ACC112 (cell line): ENCODE measurements at regions not wholly inside any gene's neighbourhood (a gene's known extent, or its start where the extent isn't known, plus 50 kb on each side); places are given as distances from the start of the nearest gene placed in this dataset.
"Not testable (repeated sequence)": the region's sequence is repeated elsewhere in the genome, so short reads cannot be mapped to it uniquely, and the experiment has no call there.

Experiments used
- H2AFZ ChIP-seq: fragments of 200-600 bp; sonication (generic); one replicate; pipeline ENCODE4 v1.6.0; 2017; ENCODE audit warnings: antibody characterized with exemption, low read length; ENCODE audit not compliant: unreplicated experiment
- H3K27ac ChIP-seq: fragments of 200-600 bp; sonication (generic); 2 replicates; pipeline ENCODE4 v1.5.1; 2014; ENCODE audit warnings: low read depth, mild to moderate bottlenecking, antibody characterized with exemption, low read length, moderate library complexity
- H3K27me3 ChIP-seq: fragments of 200-600 bp; sonication (generic); 2 replicates; pipeline ENCODE4 v1.6.1; 2014; ENCODE audit warnings: mild to moderate bottlenecking, antibody characterized with exemption, low read length, moderate library complexity, mixed read lengths; ENCODE audit not compliant: insufficient read depth
- H3K36me3 ChIP-seq: fragments of 200-600 bp; sonication (generic); 2 replicates; pipeline ENCODE4 v1.6.1; 2016; ENCODE audit warnings: mild to moderate bottlenecking, antibody characterized with exemption, low read length, moderate library complexity, mixed read lengths; ENCODE audit not compliant: insufficient read depth
- H3K4me1 ChIP-seq: fragments of 200-600 bp; sonication (generic); one replicate; pipeline ENCODE4 v1.6.1; 2016; ENCODE audit warnings: low read length, mixed read lengths; ENCODE audit not compliant: insufficient read depth, unreplicated experiment, control insufficient read depth
- H3K4me3 ChIP-seq: fragments of 200-600 bp; sonication (generic); 2 replicates; pipeline ENCODE4 v1.5.1; 2014; ENCODE audit warnings: mild to moderate bottlenecking, low read depth, low read length
- H3K79me2 ChIP-seq: fragments of 200-600 bp; sonication (generic); one replicate; pipeline ENCODE4 v1.6.0; 2016; ENCODE audit warnings: low read length; ENCODE audit not compliant: control insufficient read depth, unreplicated experiment, insufficient read depth

GRCh38 chrX:104513162-104513561 lies 52.8 kb upstream of the IL1RAPL2 start:
- H3K27ac ChIP-seq, result no peak overlapping the region
- no peak overlapping the region for H2AFZ ChIP-seq
- no peaks in the 10 kb centered on the region for H3K27me3 ChIP-seq
- H3K36me3 ChIP-seq, result no peaks in the 10 kb centered on the region
- H3K4me3 ChIP-seq, result no peak overlapping the region
- H3K4me1 ChIP-seq, result no peaks in the 10 kb centered on the region
- H3K79me2 ChIP-seq, result no peaks in the 10 kb centered on the region

GRCh38 chrX:104510801-104511200 lies 55.2 kb upstream of the IL1RAPL2 start:
- Histone ChIP-seq H3K4me1 (no peaks in the 10 kb centered on the region), H3K36me3 (no peaks in the 10 kb centered on the region), H3K27me3 (no peaks in the 10 kb centered on the region), H3K79me2 (no peaks in the 10 kb centered on the region), H3K4me3 (no peak overlapping the region), H3K27ac (no peak overlapping the region), H2AFZ (no peak overlapping the region)

GRCh38 chrX:104502460-104502859 lies 63.5 kb upstream of the IL1RAPL2 start:
- Histone ChIP-seq H3K36me3 (no peaks in the 10 kb centered on the region), H3K27me3 (no peaks in the 10 kb centered on the region), H3K4me1 (no peaks in the 10 kb centered on the region), H2AFZ (no peak overlapping the region), H3K4me3 (no peak overlapping the region), H3K79me2 (no peaks in the 10 kb centered on the region), H3K27ac (no peak overlapping the region)

- Histone ChIP-seq H3K4me3 (no peak overlapping the region), H3K27me3 (no peaks in the 10 kb centered on the region), H2AFZ (no peak overlapping the region), H3K79me2 (no peaks in the 10 kb centered on the region), H3K36me3 (no peaks in the 10 kb centered on the region), H3K4me1 (no peaks in the 10 kb centered on the region), H3K27ac (no peak overlapping the region)
Measured at GRCh38 chrX:104488811-104489210, 77.2 kb upstream of the IL1RAPL2 start.

GRCh38 chrX:104486691-104487090 lies 79.3 kb upstream of the IL1RAPL2 start:
- Histone ChIP-seq H3K27ac (no peak overlapping the region), H3K36me3 (no peaks in the 10 kb centered on the region), H3K79me2 (no peaks in the 10 kb centered on the region), H3K27me3 (no peaks in the 10 kb centered on the region), H2AFZ (no peak overlapping the region), H3K4me3 (no peak overlapping the region), H3K4me1 (no peaks in the 10 kb centered on the region)

GRCh38 chrX:104482757-104483156 lies 83.2 kb upstream of the IL1RAPL2 start:
- H3K27me3 ChIP-seq, result no peaks in the 10 kb centered on the region
- H3K36me3 ChIP-seq, result no peaks in the 10 kb centered on the region
- no peak overlapping the region for H2AFZ ChIP-seq
- H3K79me2 ChIP-seq, result no peaks in the 10 kb centered on the region
- H3K4me3 ChIP-seq, result no peak overlapping the region
- H3K27ac ChIP-seq, result no peak overlapping the region
- no peaks in the 10 kb centered on the region for H3K4me1 ChIP-seq

- H2AFZ ChIP-seq, result no peak overlapping the region
- no peak overlapping the region for H3K4me3 ChIP-seq
- no peaks in the 10 kb centered on the region for H3K36me3 ChIP-seq
- no peaks in the 10 kb centered on the region for H3K4me1 ChIP-seq
- no peaks in the 10 kb centered on the region for H3K27me3 ChIP-seq
- H3K79me2 ChIP-seq, result no peaks in the 10 kb centered on the region
- H3K27ac ChIP-seq, result no peak overlapping the region
Measured at GRCh38 chrX:104469771-104470170, 96.2 kb upstream of the IL1RAPL2 start.

GRCh38 chrX:104459796-104460195 lies 106.2 kb upstream of the IL1RAPL2 start:
- Histone ChIP-seq H2AFZ (no peak overlapping the region), H3K4me1 (no peaks in the 10 kb centered on the region), H3K27ac (no peak overlapping the region), H3K36me3 (no peaks in the 10 kb centered on the region), H3K27me3 (no peaks in the 10 kb centered on the region), H3K79me2 (no peaks in the 10 kb centered on the region), H3K4me3 (no peak overlapping the region)

GRCh38 chrX:104457130-104457529 lies 108.9 kb upstream of the IL1RAPL2 start:
- not testable (repeated sequence) for H3K4me1 ChIP-seq, H3K4me3 ChIP-seq, H2AFZ ChIP-seq, H3K36me3 ChIP-seq, H3K27me3 ChIP-seq, H3K27ac ChIP-seq, H3K79me2 ChIP-seq

- Histone ChIP-seq H3K27me3 (no peaks in the 10 kb centered on the region), H3K27ac (no peak overlapping the region), H3K4me1 (no peaks in the 10 kb centered on the region), H2AFZ (no peak overlapping the region), H3K36me3 (no peaks in the 10 kb centered on the region), H3K4me3 (no peak overlapping the region), H3K79me2 (no peaks in the 10 kb centered on the region)
Measured at GRCh38 chrX:104450316-104450715, 115.7 kb upstream of the IL1RAPL2 start.

- Histone ChIP-seq H3K27me3 (no peaks in the 10 kb centered on the region), H2AFZ (no peak overlapping the region), H3K36me3 (no peaks in the 10 kb centered on the region), H3K79me2 (no peaks in the 10 kb centered on the region), H3K4me1 (no peaks in the 10 kb centered on the region), H3K4me3 (no peak overlapping the region), H3K27ac (no peak overlapping the region)
Measured at GRCh38 chrX:104445591-104445990, 120.4 kb upstream of the IL1RAPL2 start.
